Osteoblast (primary cell): ENCODE measurements at regions not wholly inside any gene's neighbourhood (a gene's known extent, or its start where the extent isn't known, plus 50 kb on each side); places are given as distances from the start of the nearest gene placed in this dataset.

Source experiments
- DNase-seq: peaks from one replicate; pipeline ENCODE4 v3.0.0; 2011; ENCODE audit warnings: low spot score, mixed read lengths; ENCODE audit not compliant: insufficient read length; ENCODE audit errors: missing footprints
- H2AFZ ChIP-seq: 2 replicates; pipeline ENCODE4 v1.6.0; 2011; ENCODE audit warnings: mild to moderate bottlenecking, low read length
- H3K27ac ChIP-seq: 2 replicates; pipeline ENCODE4 v1.5.1; 2011; ENCODE audit warnings: mild to moderate bottlenecking, low read depth, low read length, moderate library complexity
- H3K27me3 ChIP-seq: 2 replicates; pipeline ENCODE4 v1.6.0; 2012; ENCODE audit warnings: mild to moderate bottlenecking, control low read depth, inconsistent platforms, low read length, moderate library complexity; ENCODE audit not compliant: insufficient read depth
- H3K36me3 ChIP-seq: 2 replicates; pipeline ENCODE4 v1.5.1; 2011; ENCODE audit warnings: mild to moderate bottlenecking, low read length, control low read depth, moderate library complexity; ENCODE audit not compliant: insufficient read depth
- H3K4me1 ChIP-seq: 2 replicates; pipeline ENCODE4 v1.5.1; 2011; ENCODE audit warnings: mild to moderate bottlenecking, low read length, control low read depth, moderate library complexity; ENCODE audit not compliant: insufficient read depth
- H3K4me2 ChIP-seq: 2 replicates; pipeline ENCODE4 v1.6.0; 2011; ENCODE audit warnings: mild to moderate bottlenecking, low read length; ENCODE audit not compliant: insufficient read depth
- H3K4me3 ChIP-seq: fragments of 200-600 bp; sonication (generic); 3 replicates; pipeline ENCODE4 v1.5.1; 2012; ENCODE audit warnings: mild to moderate bottlenecking, low read length, inconsistent platforms; ENCODE audit not compliant: insufficient read depth
- H3K79me2 ChIP-seq: 2 replicates; pipeline ENCODE4 v1.6.0; 2012; ENCODE audit warnings: mild to moderate bottlenecking, low read length, control low read depth, inconsistent platforms; ENCODE audit not compliant: insufficient read depth
- H3K9me3 ChIP-seq: 2 replicates; pipeline ENCODE4 v1.5.1; 2011; ENCODE audit warnings: low read depth, low read length, control low read depth
- H4K20me1 ChIP-seq: 2 replicates; pipeline ENCODE4 v1.6.0; 2012; ENCODE audit warnings: mild to moderate bottlenecking, low read length, control low read depth; ENCODE audit not compliant: insufficient read depth
- CTCF ChIP-seq: IDR thresholded peaks from 2 replicates; pipeline ENCODE4 v1.5.1; 2011; ENCODE audit warnings: mild to moderate bottlenecking, low read depth, low read length, moderate library complexity; ENCODE audit errors: extremely low read depth

DNA sequence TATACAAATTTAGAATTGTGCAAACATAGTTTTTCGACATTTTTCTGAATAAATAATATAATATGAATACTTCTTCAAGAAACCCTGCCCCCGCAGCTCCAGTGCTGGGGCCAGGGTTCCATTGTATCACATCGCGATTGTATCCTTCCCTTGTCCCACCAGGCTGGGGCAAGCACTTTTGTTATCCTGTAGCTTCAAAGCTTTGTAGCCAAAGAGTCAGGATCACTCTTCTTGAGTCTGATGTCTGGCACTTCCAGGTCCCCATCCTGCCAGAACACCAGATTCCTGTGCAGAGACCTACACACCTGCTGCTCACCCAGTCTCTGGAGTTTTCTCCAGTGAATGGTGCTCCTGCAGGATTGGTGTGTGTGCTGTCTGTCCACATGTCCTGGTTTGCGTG is 186.9 kb downstream of the ASB1 start:
- no peak for TF ChIP-seq CTCF
- H4K20me1 ChIP-seq: no peaks in the 10 kb centered on the region
- H3K4me2 ChIP-seq: no peak overlapping the region
- no peak overlapping the region for H3K4me3 ChIP-seq
- no peak overlapping the region for H2AFZ ChIP-seq
- H3K9me3 ChIP-seq: no peaks in the 10 kb centered on the region
- no peaks in the 10 kb centered on the region for H3K27me3 ChIP-seq
- no peaks in the 10 kb centered on the region for H3K4me1 ChIP-seq
- H3K27ac ChIP-seq: no peak overlapping the region
- H3K79me2 ChIP-seq: no peaks in the 10 kb centered on the region
- DNase-seq: no peak
- H3K36me3 ChIP-seq: no peaks in the 10 kb centered on the region

DNA sequence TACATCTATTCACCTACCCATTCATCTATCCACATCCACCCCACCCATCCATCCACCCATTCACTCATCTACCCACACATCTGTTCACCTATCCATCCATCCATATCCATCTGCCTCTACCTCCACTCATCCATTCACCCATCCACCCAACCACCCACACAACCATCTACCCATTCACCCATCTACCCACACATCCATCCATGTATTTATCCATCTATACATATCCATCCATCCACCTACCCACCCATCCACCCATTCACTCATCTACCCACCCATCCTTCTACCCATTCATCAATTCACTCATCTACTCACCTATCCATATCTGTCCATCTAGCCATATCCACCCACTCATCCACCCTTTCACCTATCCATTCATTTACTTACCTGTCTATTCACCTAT is 187.6 kb downstream of the ASB1 start:
- Histone ChIP-seq H3K27ac (no peak overlapping the region), H2AFZ (no peak overlapping the region), H3K4me1 (no peaks in the 10 kb centered on the region), H3K79me2 (no peaks in the 10 kb centered on the region), H3K4me3 (no peak overlapping the region), H3K4me2 (no peak overlapping the region), H3K27me3 (no peaks in the 10 kb centered on the region), H3K9me3 (no peaks in the 10 kb centered on the region), H4K20me1 (no peaks in the 10 kb centered on the region), H3K36me3 (no peaks in the 10 kb centered on the region)
- no peak for DNase-seq
- TF ChIP-seq CTCF: no peak

GRCh38 chr2:238615187-238615586 is 188.5 kb downstream of the ASB1 start:
- Histone ChIP-seq H3K4me3 (no peak overlapping the region), H3K9me3 (no peaks in the 10 kb centered on the region), H3K27me3 (no peaks in the 10 kb centered on the region), H3K4me1 (no peaks in the 10 kb centered on the region), H3K4me2 (no peak overlapping the region), H3K36me3 (no peaks in the 10 kb centered on the region), H3K79me2 (no peaks in the 10 kb centered on the region), H3K27ac (no peak overlapping the region), H2AFZ (no peak overlapping the region), H4K20me1 (no peaks in the 10 kb centered on the region)
- no peak for TF ChIP-seq CTCF
- DNase-seq: no peak

GRCh38 chr2:238616681-238617080 is 190.0 kb downstream of the ASB1 start:
- Histone ChIP-seq H2AFZ (no peak overlapping the region), H3K4me2 (no peak overlapping the region), H3K79me2 (no peaks in the 10 kb centered on the region), H3K27me3 (no peaks in the 10 kb centered on the region), H3K4me1 (no peaks in the 10 kb centered on the region), H3K4me3 (no peak overlapping the region), H3K9me3 (no peaks in the 10 kb centered on the region), H3K36me3 (no peaks in the 10 kb centered on the region), H4K20me1 (no peaks in the 10 kb centered on the region), H3K27ac (no peak overlapping the region)
- no peak for TF ChIP-seq CTCF
- DNase-seq: no peak
